ENCODE measurements at regions not wholly inside any gene's neighbourhood (a gene's known extent, or its start where the extent isn't known, plus 50 kb on each side); places are given as distances from the start of the nearest gene placed in this dataset.

DNA sequence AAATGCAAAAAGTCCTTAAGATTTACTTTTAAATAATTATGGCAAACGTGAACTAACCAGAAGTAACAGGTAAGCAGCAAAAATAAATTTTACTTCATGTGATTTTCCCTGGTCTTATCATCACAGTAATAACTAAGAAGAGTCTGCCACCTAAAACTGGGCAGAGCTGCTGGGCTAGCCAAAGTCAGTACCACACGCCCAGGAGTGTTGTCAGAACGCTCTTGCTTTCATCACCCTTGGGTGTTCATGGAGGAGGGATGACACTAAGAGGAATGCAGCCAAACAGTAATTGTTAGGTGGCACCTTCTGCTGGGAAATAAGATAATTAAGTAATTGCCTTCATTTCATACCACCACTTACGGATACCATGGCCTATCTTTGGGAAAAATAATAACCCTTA lies 92.0 kb upstream of the NEUROD1 start:
- Histone ChIP-seq H3K27me3 (ENCODE audit: control insufficient read depth, insufficient read depth, low read length) (no peaks in the 10 kb centered on the region), H3K4me3 (replicated peaks in 1 of 4; ENCODE audit: control extremely low read depth in 1 of 4, insufficient read depth in 1 of 4, low read depth in 3 of 4, low read length in 4 of 4) (no peak overlapping the region), H2AFZ (ENCODE audit: low read length) (no peak overlapping the region), H3K27ac (ENCODE audit: insufficient read depth, low read length) (no peak overlapping the region), H3K4me2 (ENCODE audit: extremely low read depth, insufficient read depth, low read length) (no peak overlapping the region), H3K79me2 (ENCODE audit: control insufficient read depth, insufficient read depth, low read length) (no peaks in the 10 kb centered on the region), H3K9ac (ENCODE audit: insufficient read depth, low read length) (no peak overlapping the region), H3K36me3 (ENCODE audit: control insufficient read depth, insufficient read depth, low read length) (no peaks in the 10 kb centered on the region), H3K4me1 (ENCODE audit: control insufficient read depth, extremely low read depth, insufficient read depth, low read length) (no peaks in the 10 kb centered on the region), H4K20me1 (ENCODE audit: control insufficient read depth, extremely low read depth, insufficient read depth, low read length) (no peaks in the 10 kb centered on the region), H3K9me3 (ENCODE audit: control insufficient read depth, insufficient read depth, low read depth, low read length) (no peaks in the 10 kb centered on the region)
- no peak for TF ChIP-seq EZH2 (IDR thresholded peaks at IDR 0.05; ENCODE audit: low read length, missing control alignments)
- TF ChIP-seq, protein P1, sequence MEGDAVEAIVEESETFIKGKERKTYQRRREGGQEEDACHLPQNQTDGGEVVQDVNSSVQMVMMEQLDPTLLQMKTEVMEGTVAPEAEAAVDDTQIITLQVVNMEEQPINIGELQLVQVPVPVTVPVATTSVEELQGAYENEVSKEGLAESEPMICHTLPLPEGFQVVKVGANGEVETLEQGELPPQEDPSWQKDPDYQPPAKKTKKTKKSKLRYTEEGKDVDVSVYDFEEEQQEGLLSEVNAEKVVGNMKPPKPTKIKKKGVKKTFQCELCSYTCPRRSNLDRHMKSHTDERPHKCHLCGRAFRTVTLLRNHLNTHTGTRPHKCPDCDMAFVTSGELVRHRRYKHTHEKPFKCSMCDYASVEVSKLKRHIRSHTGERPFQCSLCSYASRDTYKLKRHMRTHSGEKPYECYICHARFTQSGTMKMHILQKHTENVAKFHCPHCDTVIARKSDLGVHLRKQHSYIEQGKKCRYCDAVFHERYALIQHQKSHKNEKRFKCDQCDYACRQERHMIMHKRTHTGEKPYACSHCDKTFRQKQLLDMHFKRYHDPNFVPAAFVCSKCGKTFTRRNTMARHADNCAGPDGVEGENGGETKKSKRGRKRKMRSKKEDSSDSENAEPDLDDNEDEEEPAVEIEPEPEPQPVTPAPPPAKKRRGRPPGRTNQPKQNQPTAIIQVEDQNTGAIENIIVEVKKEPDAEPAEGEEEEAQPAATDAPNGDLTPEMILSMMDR (conservative IDR thresholded peaks at IDR 0.05 in 1 of 2, IDR thresholded peaks at IDR 0.05 in 1 of 2; ENCODE audit: low read depth in 1 of 2, low read length in 2 of 2), result no peak
- DNase-seq (ENCODE audit: low read depth in 2 of 2), result no peak

DNA sequence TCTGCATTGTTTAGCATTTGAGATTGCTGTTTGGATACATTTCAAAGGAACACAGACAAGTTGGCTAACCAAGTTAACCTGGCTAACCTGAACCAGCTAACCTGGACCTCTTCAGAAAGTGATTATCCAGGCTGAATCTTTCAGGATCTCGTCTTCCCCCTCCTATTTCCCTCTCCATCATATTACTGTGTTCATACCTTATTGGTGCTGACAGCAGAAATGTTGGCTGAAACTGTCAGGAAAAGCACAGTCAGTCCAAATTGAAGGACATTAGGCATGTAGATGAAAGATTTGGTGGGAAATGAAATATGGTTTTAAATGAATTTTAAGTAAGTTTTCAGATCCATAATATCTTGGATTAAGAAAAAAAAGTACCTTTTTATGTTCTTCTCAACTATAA lies 92.5 kb upstream of the NEUROD1 start:
- no peak for DNase-seq (ENCODE audit: low read depth in 2 of 2)
- Histone ChIP-seq H4K20me1 (ENCODE audit: control insufficient read depth, extremely low read depth, insufficient read depth, low read length) (no peaks in the 10 kb centered on the region), H3K27ac (ENCODE audit: insufficient read depth, low read length) (no peak overlapping the region), H3K36me3 (ENCODE audit: control insufficient read depth, insufficient read depth, low read length) (no peaks in the 10 kb centered on the region), H3K9me3 (ENCODE audit: control insufficient read depth, insufficient read depth, low read depth, low read length) (no peaks in the 10 kb centered on the region), H3K4me3 (replicated peaks in 1 of 4; ENCODE audit: control extremely low read depth in 1 of 4, insufficient read depth in 1 of 4, low read depth in 3 of 4, low read length in 4 of 4) (no peak overlapping the region), H3K9ac (ENCODE audit: insufficient read depth, low read length) (no peak overlapping the region), H3K27me3 (ENCODE audit: control insufficient read depth, insufficient read depth, low read length) (no peaks in the 10 kb centered on the region), H2AFZ (ENCODE audit: low read length) (no peak overlapping the region), H3K79me2 (ENCODE audit: control insufficient read depth, insufficient read depth, low read length) (no peaks in the 10 kb centered on the region), H3K4me2 (ENCODE audit: extremely low read depth, insufficient read depth, low read length) (no peak overlapping the region), H3K4me1 (ENCODE audit: control insufficient read depth, extremely low read depth, insufficient read depth, low read length) (no peaks in the 10 kb centered on the region)
- TF ChIP-seq EZH2 (IDR thresholded peaks at IDR 0.05; ENCODE audit: low read length, missing control alignments), result no peak
- TF ChIP-seq, protein P1 (conservative IDR thresholded peaks at IDR 0.05 in 1 of 2, IDR thresholded peaks at IDR 0.05 in 1 of 2; ENCODE audit: low read depth in 1 of 2, low read length in 2 of 2), result no peak

DNA sequence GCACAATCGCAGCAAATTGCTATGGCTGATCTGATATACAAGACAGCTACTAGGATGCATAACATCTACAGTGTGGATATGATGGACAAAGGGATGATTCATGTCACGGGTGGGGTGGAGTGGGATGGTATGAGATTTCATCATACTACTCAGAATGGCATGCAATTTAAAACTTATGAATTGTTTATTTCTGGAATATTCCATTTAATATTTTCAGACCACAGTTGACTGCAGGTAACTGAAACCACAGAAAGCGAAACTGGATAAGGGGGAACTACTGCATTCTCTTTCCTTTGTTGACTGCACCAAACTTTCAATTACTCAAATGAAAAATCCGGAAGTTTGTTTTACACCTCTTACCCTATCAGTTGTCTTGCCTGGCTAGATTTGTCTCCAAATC lies 94.4 kb upstream of the NEUROD1 start:
- Histone ChIP-seq H2AFZ (ENCODE audit: low read length) (no peak overlapping the region), H3K27me3 (ENCODE audit: control insufficient read depth, insufficient read depth, low read length) (no peaks in the 10 kb centered on the region), H3K9ac (ENCODE audit: insufficient read depth, low read length) (no peak overlapping the region), H3K4me3 (replicated peaks in 1 of 4; ENCODE audit: control extremely low read depth in 1 of 4, insufficient read depth in 1 of 4, low read depth in 3 of 4, low read length in 4 of 4) (no peak overlapping the region), H3K4me2 (ENCODE audit: extremely low read depth, insufficient read depth, low read length) (no peak overlapping the region), H4K20me1 (ENCODE audit: control insufficient read depth, extremely low read depth, insufficient read depth, low read length) (no peaks in the 10 kb centered on the region), H3K27ac (ENCODE audit: insufficient read depth, low read length) (no peak overlapping the region), H3K9me3 (ENCODE audit: control insufficient read depth, insufficient read depth, low read depth, low read length) (no peaks in the 10 kb centered on the region), H3K4me1 (ENCODE audit: control insufficient read depth, extremely low read depth, insufficient read depth, low read length) (peaks cover 9% of the 10 kb centered on the region), H3K79me2 (ENCODE audit: control insufficient read depth, insufficient read depth, low read length) (no peaks in the 10 kb centered on the region), H3K36me3 (ENCODE audit: control insufficient read depth, insufficient read depth, low read length) (no peaks in the 10 kb centered on the region)
- TF ChIP-seq, protein P1 (conservative IDR thresholded peaks at IDR 0.05 in 1 of 2, IDR thresholded peaks at IDR 0.05 in 1 of 2; ENCODE audit: low read depth in 1 of 2, low read length in 2 of 2), result no peak
- TF ChIP-seq EZH2 (IDR thresholded peaks at IDR 0.05; ENCODE audit: low read length, missing control alignments), result no peak
- DNase-seq (ENCODE audit: low read depth in 2 of 2), result peak; percentile 45 to 46

All from fibroblast of lung (primary cell).